HG02610 (cell line): ENCODE measurements at regions not wholly inside any gene's neighbourhood (a gene's known extent, or its start where the extent isn't known, plus 50 kb on each side); places are given as distances from the start of the nearest gene placed in this dataset.

Source experiments
- ATAC-seq: cut with Tn5 transposase; IDR thresholded peaks from one replicate; pipeline ENCODE4 v1.9.1; 2021; ENCODE audit warnings: mild to moderate bottlenecking, moderate library complexity; ENCODE audit not compliant: unreplicated experiment

DNA sequence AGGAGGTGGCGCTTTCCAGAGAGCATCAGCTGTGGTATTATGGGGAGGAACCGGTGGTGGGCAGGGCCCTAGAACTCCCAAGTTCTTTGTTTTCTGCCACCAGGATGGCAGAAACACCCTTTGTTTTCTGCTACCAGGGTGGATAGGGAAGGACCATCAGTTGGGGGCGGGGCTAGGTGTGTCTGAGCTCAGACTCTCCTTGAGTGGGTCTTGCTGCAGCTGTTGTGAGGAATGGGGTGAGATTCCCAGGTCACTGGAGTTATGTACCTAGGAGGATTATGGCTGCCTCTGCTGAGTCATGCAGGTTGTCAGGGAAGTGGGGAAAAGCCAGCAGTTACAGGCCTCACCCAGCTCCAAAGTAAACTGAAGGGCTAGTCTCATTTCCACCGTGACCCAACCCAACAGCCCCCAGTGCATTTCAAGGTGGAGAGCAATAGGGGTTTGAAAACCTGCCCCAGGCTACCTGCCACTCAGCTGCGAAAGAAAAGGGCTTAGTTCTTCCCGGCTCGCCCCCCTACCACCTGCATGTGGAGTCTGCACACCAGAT lies 167.8 kb upstream of the FAM241A start:
- ATAC-seq = no peak

GRCh38 chr4:111979921-111980320 lies 165.3 kb upstream of the FAM241A start:
- ATAC-seq = no peak

DNA sequence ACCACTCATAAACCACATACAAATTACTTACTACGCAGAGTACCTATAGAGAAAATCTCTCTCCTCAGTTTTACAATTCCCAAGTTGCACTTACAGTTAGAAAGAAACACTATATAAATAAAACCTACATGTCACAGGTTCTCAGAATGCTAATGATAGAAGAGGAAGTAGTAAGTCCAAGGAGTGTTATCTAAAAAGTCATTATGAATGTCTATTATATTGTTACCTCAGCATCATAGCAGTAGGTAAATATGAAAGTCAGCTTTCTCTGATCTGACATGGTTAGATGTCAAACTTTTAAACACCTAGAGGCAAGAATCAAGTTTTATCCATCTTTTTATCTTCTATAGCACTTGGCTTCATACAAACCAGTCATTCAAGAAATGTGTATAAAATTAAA lies 163.2 kb upstream of the FAM241A start:
- no peak for ATAC-seq

- ATAC-seq = no peak
Measured at GRCh38 chr4:111984169-111984819, 161.0 kb upstream of the FAM241A start.

- ATAC-seq = no peak
Measured at GRCh38 chr4:111985426-111985825, 159.8 kb upstream of the FAM241A start.

DNA sequence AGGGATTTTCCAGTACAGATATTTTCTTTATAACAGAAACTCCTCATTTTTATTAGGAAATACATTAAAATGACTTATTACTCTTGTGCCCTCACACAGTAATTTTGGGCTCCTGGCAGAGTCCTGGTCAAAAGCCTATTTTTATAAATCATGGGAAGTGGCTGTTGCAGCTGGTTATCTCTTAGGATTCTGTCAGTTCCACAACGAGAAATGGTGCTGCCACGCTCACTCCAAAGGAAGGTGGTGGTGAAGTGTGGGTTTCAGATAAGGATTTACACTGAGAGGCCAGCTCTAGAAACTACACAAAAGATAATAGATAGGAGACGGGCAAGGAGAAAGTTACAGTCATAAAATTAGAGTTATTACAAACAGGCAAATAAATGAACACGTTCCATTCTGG lies 159.2 kb upstream of the FAM241A start:
- ATAC-seq = no peak

GRCh38 chr4:111988514-111988913 lies 156.7 kb upstream of the FAM241A start:
- ATAC-seq = no peak

DNA sequence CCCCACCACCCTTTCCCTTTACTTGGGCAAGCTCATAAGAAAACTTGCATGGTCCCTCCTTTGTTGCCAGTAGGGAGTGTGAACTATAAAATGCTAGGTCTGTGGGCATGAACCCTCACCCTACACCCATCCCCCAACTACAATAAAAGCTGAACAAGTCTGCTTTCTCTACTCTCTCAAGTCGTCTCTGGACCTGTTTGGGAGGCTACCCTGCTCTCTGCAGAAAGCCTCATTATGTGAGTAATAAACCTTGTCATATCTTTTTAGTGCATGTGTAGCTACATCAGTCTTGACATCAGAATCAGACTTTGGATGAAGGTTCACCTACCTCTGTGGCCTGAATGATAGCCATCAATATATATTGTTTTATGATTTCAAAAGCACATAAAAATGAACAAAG lies 155.4 kb upstream of the FAM241A start:
- no peak for ATAC-seq

DNA sequence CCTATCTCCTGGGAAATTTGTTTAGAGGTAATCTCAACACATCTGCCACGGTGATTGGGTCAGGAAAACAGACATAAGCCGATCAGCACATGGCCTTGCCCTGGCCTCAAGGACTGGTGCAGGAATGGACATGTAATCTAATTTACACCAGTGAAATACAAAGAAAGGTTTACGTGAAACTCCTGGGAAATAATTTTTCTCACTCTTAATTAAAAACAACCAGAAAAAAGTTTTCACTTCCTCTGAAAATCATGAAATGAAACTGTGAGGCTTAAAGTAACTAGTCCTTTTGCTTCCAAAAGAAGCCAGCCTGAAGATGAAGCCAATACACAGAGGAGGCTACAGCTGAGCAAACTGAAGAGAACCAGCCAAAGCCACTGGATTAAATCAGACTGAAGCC lies 154.1 kb upstream of the FAM241A start:
- peak; percentile 89 for ATAC-seq

DNA sequence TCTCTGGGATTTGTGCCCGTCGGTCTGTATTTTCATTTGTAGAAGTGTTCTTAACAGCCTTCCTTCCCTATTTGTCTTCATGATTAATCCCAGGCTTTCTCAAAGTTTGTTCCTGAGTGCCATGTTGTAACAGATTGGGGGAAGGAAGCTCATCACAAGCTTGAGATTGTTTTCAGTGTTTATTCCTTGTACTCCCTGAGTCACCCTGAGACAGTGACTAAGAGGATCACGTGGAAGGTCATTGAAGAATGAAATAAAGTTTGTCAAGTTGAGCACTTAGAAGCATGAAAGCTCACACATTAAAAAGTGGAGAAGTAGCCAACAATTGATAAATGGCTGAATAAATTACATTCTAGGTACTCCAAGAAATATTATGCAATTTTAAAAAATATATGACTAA lies 153.5 kb upstream of the FAM241A start:
- ATAC-seq = peak; percentile 54

GRCh38 chr4:111992351-111993168 lies 152.7 kb upstream of the FAM241A start:
- no peak for ATAC-seq

GRCh38 chr4:111994392-111994791 lies 150.9 kb upstream of the FAM241A start:
- ATAC-seq = no peak

DNA sequence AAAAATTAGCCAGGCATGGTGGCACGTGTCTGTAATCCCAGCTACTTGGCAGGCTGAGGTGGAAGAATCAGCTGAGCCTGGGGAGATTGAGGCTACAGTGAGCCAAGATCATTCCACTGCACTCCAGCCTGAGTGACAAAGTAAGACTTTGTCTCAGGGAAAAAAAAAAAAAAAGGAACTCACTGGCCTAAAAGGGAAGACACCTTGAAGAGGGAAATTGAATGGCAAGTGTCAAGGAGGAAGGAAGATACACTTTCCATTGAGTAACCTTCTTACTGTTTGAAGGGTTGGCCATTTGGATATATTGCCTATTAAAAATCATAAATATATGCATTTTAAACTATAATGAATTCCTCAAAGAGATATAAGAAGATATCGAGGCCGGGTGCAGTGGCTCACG lies 147.5 kb upstream of the FAM241A start:
- ATAC-seq = no peak

DNA sequence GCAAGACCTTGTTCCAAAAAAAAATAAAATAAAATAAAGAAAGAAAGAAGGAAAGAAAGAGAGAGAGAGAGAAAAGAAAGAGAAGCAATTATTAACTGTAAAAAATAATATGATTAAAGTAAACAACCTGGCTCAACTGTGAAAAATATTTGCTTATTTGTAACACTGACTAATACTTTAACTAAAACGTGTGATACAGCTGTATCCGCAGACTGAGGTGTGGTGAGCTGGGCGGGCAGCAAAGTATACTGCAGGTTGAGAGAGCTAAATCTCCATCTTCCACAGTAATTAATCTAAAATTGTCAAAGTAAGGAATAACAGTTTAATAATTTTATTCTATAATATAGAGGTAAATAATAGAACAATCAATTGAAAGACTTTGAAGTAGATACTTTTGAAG lies 145.5 kb upstream of the FAM241A start:
- ATAC-seq = no peak

GRCh38 chr4:112001041-112001440 lies 144.2 kb upstream of the FAM241A start:
- ATAC-seq = no peak

DNA sequence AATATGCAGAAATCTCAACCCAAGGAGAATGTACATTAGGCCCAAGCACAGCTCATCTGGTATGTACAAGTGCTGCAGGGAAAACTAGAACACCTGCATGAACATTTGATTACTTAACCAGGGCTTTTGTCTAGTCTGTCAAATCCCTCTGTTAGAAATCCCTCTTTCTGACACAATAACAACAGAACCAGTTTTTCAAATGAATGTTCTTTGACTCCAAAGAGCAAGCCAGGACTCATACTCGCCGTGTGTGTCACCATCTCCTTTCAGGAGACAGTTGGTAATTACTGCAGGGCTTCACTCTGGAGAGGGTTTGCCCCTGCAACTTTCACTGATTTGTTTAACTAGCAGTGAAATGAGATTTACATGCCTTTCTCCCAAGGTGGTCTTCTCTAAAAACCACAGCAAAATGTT lies 143.0 kb upstream of the FAM241A start:
- no peak for ATAC-seq

GRCh38 chr4:112003231-112003907 lies 141.9 kb upstream of the FAM241A start:
- no peak for ATAC-seq

DNA sequence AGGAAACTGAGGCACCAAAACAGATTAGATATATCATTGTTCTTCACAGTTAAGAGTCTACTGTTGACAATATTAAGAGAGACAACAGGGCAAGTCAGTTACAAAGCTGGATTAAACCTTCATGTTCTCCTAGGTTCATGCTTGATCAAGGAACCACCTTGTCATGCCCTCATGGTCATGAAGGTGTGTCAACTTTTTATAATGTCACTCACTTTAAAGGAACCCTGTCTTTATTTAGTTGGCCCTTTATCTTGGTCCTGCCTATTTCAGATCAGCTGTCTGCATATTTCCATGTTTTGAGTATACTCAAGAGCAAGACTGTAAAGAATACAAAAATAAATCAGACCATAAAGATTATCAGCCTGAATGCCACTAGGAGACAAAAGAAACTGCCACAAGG lies 140.2 kb upstream of the FAM241A start:
- ATAC-seq = no peak

GRCh38 chr4:112007391-112007790 lies 137.9 kb upstream of the FAM241A start:
- ATAC-seq = no peak

- no peak for ATAC-seq
Measured at GRCh38 chr4:112015960-112016359, 129.3 kb upstream of the FAM241A start.

GRCh38 chr4:112023402-112023950 lies 121.8 kb upstream of the FAM241A start:
- no peak for ATAC-seq
